NCI-H510A treated with DMSO at 0.1 percent for 48 hours (cell line): ENCODE measurements at regions not wholly inside any gene's neighbourhood (a gene's known extent, or its start where the extent isn't known, plus 50 kb on each side); places are given as distances from the start of the nearest gene placed in this dataset.
"Not testable (repeated sequence)": the region's sequence is repeated elsewhere in the genome, so short reads cannot be mapped to it uniquely, and the experiment has no call there.

ENCODE experiments used
- DNase-seq: peaks from one replicate; lab custom pipeline; 2025; lab: John Stamatoyannopoulos, UW

- no peak for DNase-seq
These were observed 664.5 kb upstream of the HTR2C start for GRCh38 chrX:113919387-113919786.

- DNase-seq, result no peak
These were observed 677.7 kb upstream of the HTR2C start for GRCh38 chrX:113906168-113906567.

GRCh38 chrX:113892891-113893290 lies 691.0 kb upstream of the HTR2C start:
- DNase-seq, result no peak

GRCh38 chrX:113892401-113892800 lies 691.5 kb upstream of the HTR2C start:
- DNase-seq, result no peak

GRCh38 chrX:113873056-113873455 lies 710.8 kb upstream of the HTR2C start:
- no peak for DNase-seq

GRCh38 chrX:113868711-113869110 lies 715.2 kb upstream of the HTR2C start:
- DNase-seq, result no peak

- DNase-seq, result no peak
These were observed 715.7 kb upstream of the HTR2C start for GRCh38 chrX:113868177-113868576.

GRCh38 chrX:113849408-113849807 lies 734.5 kb upstream of the HTR2C start:
- DNase-seq, result no peak

- DNase-seq, result no peak
These were observed 750.5 kb upstream of the HTR2C start for GRCh38 chrX:113833096-113834055.

- no peak for DNase-seq
These were observed 755.4 kb upstream of the HTR2C start for GRCh38 chrX:113828470-113828869.

GRCh38 chrX:113818346-113818745 lies 765.5 kb upstream of the HTR2C start:
- no peak for DNase-seq

- no peak for DNase-seq
These were observed 779.1 kb upstream of the HTR2C start for GRCh38 chrX:113804819-113805218.

GRCh38 chrX:113804291-113804690 lies 779.6 kb upstream of the HTR2C start:
- DNase-seq, result no peak

- DNase-seq, result no peak
These were observed 781.0 kb upstream of the HTR2C start for GRCh38 chrX:113802837-113803236.

- no peak for DNase-seq
These were observed 782.9 kb upstream of the HTR2C start for GRCh38 chrX:113800955-113801354.

GRCh38 chrX:113793563-113793962 lies 790.3 kb upstream of the HTR2C start:
- no peak for DNase-seq

GRCh38 chrX:113790987-113791386 lies 792.9 kb upstream of the HTR2C start:
- no peak for DNase-seq

GRCh38 chrX:113784754-113785153 lies 799.1 kb upstream of the HTR2C start:
- DNase-seq, result not testable (repeated sequence)

GRCh38 chrX:113770806-113771205 lies 813.1 kb upstream of the HTR2C start:
- no peak for DNase-seq

GRCh38 chrX:113770071-113770470 lies 813.8 kb upstream of the HTR2C start:
- DNase-seq, result no peak

- no peak for DNase-seq
These were observed 824.5 kb upstream of the HTR2C start for GRCh38 chrX:113759422-113759821.

GRCh38 chrX:113747274-113747973 lies 836.5 kb upstream of the HTR2C start:
- DNase-seq, result no peak

GRCh38 chrX:113743069-113743468 lies 840.8 kb upstream of the HTR2C start:
- no peak for DNase-seq
